PC-9 (cell line): ENCODE measurements at regions not wholly inside any gene's neighbourhood (a gene's known extent, or its start where the extent isn't known, plus 50 kb on each side); places are given as distances from the start of the nearest gene placed in this dataset.
"Not testable (repeated sequence)": the region's sequence is repeated elsewhere in the genome, so short reads cannot be mapped to it uniquely, and the experiment has no call there.

ENCODE experiments used
- BruUV-seq: library from RNA; stranded (reverse); fragments of 400-500 nt; replicated peaks from 2 replicates; lab custom pipeline; 2021; lab: Mats Ljungman, UMichigan
- CTCF ChIA-PET: fragments of 300-600 bp; sonication (Branson Sonifier 250); formaldehyde crosslinking; loops from one replicate; lab custom pipeline; 2022; ENCODE audit warnings: antibody characterized with exemption; lab: Charles Lee
- POLR2A ChIA-PET: fragments of 300-600 bp; sonication (Branson Sonifier 250); formaldehyde crosslinking; loops from one replicate; lab custom pipeline; 2022; ENCODE audit warnings: antibody characterized with exemption; ENCODE audit not compliant: unreplicated experiment; lab: Charles Lee
- DNase-seq, 2 experiments: peaks; one replicate each; pipeline versions ENCODE4 v3.0.0 to v3.0.0-alpha.2; 2015 to 2022; ENCODE audit warnings: mixed read lengths in 1 of 2
- H2AFZ ChIP-seq: fragments of 200-600 bp; sonication (generic); 2 replicates; pipeline ENCODE4 v1.8.1; 2017; ENCODE audit warnings: antibody characterized with exemption
- H3F3A ChIP-seq: fragments of 200-600 bp; sonication (generic); 2 replicates; pipeline ENCODE4 v1.8.1; 2017; ENCODE audit warnings: antibody characterized with exemption, mild to moderate bottlenecking, low read depth; ENCODE audit not compliant: insufficient read depth
- H3K27ac ChIP-seq: fragments of 200-600 bp; sonication (generic); 2 replicates; pipeline ENCODE4 v1.6.1; 2016; ENCODE audit warnings: mixed run types
- H3K27me3 ChIP-seq: fragments of 200-600 bp; sonication (generic); 2 replicates; pipeline ENCODE4 v1.6.1; 2016; ENCODE audit warnings: low read depth, mixed run types; ENCODE audit not compliant: insufficient read depth
- H3K36me3 ChIP-seq: fragments of 200-600 bp; sonication (generic); 2 replicates; pipeline ENCODE4 v1.6.1; 2016; ENCODE audit warnings: low read depth, mixed run types
- H3K4me1 ChIP-seq: fragments of 200-600 bp; sonication (generic); replicated peaks from 2 replicates; pipeline ENCODE4 v1.6.1; 2016; ENCODE audit warnings: mixed run types; ENCODE audit not compliant: insufficient read depth
- H3K4me2 ChIP-seq: fragments of 200-600 bp; sonication (generic); 2 replicates; pipeline ENCODE4 v1.6.1; 2017; ENCODE audit warnings: mixed run types
- H3K4me3 ChIP-seq: fragments of 200-600 bp; sonication (generic); 2 replicates; pipeline ENCODE4 v1.6.1; 2016; ENCODE audit warnings: mixed run types
- H3K79me2 ChIP-seq: fragments of 200-600 bp; sonication (generic); 2 replicates; pipeline ENCODE4 v1.6.1; 2017; ENCODE audit warnings: low read depth, mixed run types
- H3K9me2 ChIP-seq: fragments of 200-600 bp; sonication (generic); 2 replicates; pipeline ENCODE4 v1.8.1; 2017; ENCODE audit warnings: mild to moderate bottlenecking; ENCODE audit not compliant: insufficient read depth
- H3K9me3 ChIP-seq: fragments of 200-600 bp; sonication (generic); 2 replicates; pipeline ENCODE4 v1.8.1; 2016; ENCODE audit warnings: low read depth; ENCODE audit not compliant: insufficient read depth
- H4K20me1 ChIP-seq: fragments of 200-600 bp; sonication (generic); 2 replicates; pipeline ENCODE4 v1.8.1; 2017; ENCODE audit not compliant: insufficient read depth
- EZH2 ChIP-seq: fragments of 200-600 bp; sonication (generic); IDR thresholded peaks from 2 replicates; pipeline ENCODE4 v1.8.0; 2017; ENCODE audit warnings: antibody characterized with exemption, low read depth
- intact Hi-C: fragments of 100-400 bp; cut with micrococcal nuclease; formaldehyde crosslinking; loops from one replicate; pipeline ENCODE4 v1.10.0; 2022; ENCODE audit not compliant: unreplicated experiment
- TF ChIP-seq, protein P1 (sequence below): fragments of 200-600 bp; sonication (generic); conservative IDR thresholded peaks from 2 replicates; pipeline ENCODE4 v1.6.1; 2017; ENCODE audit warnings: mixed run types, antibody characterized with exemption, mild to moderate bottlenecking, moderate library complexity

DNA sequence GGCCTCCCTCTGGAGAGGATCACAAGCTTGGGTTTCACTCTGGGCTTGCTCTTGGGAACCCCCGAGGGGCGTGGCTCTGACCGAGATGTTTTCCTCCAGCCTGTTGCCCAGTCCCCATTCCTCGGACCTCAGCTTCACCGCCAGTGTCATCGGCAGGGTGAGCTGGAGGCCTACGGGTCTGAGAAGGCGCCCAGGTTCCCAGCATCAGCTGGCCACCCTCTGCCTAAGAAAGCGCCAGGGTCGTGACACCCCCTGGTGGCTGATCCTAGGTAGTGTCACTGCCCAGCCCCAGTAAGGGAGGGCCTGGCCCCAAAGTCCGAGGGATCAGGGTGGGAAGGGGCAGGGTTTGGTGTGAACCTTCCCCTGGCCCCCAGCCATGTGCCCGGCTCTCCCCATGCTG lies 928.8 kb downstream of the TUBA3C start:
- H3K4me1 ChIP-seq, BruUV-seq, intact Hi-C loops, CTCF ChIA-PET, H3K9me3 ChIP-seq, POLR2A ChIA-PET, H3K27me3 ChIP-seq, H3K4me2 ChIP-seq, H2AFZ ChIP-seq, H4K20me1 ChIP-seq, H3K79me2 ChIP-seq, DNase-seq, H3K27ac ChIP-seq, H3K9me2 ChIP-seq, H3K36me3 ChIP-seq, H3F3A ChIP-seq, H3K4me3 ChIP-seq: not testable (repeated sequence)
- TF ChIP-seq, protein P1, sequence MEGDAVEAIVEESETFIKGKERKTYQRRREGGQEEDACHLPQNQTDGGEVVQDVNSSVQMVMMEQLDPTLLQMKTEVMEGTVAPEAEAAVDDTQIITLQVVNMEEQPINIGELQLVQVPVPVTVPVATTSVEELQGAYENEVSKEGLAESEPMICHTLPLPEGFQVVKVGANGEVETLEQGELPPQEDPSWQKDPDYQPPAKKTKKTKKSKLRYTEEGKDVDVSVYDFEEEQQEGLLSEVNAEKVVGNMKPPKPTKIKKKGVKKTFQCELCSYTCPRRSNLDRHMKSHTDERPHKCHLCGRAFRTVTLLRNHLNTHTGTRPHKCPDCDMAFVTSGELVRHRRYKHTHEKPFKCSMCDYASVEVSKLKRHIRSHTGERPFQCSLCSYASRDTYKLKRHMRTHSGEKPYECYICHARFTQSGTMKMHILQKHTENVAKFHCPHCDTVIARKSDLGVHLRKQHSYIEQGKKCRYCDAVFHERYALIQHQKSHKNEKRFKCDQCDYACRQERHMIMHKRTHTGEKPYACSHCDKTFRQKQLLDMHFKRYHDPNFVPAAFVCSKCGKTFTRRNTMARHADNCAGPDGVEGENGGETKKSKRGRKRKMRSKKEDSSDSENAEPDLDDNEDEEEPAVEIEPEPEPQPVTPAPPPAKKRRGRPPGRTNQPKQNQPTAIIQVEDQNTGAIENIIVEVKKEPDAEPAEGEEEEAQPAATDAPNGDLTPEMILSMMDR, result peak; percentile 46; the same call in 1 of the 2 replicates

DNA sequence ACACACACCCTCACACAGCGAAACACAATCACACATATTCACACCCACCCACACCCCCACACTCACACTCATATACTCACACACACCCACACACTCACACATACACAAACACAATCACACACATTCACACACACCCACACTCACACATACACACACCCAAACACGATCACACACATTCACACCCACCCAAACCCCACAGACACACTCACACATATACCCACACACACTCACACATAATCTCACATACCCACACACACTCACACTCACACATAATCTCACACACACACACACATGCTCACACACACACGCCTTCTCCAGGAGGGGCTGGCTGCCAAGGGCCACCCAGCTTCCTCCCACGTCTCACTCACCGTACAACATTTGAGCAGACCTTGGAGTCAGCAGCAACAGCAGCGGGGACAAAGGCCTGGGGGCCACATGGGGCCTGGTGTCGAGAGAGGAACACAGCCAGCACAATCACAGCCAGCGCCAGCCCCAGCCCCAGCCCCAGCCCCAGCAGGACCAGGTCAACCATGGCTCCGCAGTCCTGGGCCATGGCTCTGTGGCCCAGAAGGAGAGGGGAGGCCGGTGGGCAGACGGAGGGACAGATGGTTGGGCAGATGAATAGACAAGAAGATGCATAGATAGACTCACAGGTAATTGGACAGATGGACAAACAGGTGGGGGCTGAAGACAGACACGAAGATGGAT lies 932.9 kb downstream of the TUBA3C start:
- POLR2A ChIA-PET, H3K9me2 ChIP-seq, CTCF ChIA-PET, H3K36me3 ChIP-seq, H3K27me3 ChIP-seq, H3K4me1 ChIP-seq, H3K79me2 ChIP-seq, DNase-seq, H2AFZ ChIP-seq, intact Hi-C loops, H3K4me3 ChIP-seq, H3F3A ChIP-seq, H3K9me3 ChIP-seq, H3K27ac ChIP-seq, BruUV-seq, H4K20me1 ChIP-seq, H3K4me2 ChIP-seq: not testable (repeated sequence)

DNA sequence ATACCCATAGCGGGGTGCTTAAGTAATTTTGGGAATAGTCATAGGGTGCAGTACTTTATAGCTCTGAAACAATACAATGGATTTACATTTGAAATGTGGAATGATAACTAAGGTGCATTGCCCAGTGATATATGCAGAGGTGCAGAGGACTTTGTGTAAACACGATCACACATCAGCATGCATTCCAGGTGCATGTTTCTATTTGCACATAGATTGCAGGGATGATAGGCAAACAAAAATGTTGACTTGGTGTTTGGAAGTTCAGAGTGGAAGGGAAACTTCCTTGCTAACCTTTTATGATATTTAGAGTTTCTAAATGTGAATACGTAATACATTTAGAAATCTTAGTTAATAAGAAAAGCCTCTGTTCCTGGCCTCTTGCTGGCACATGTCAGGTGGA lies 941.5 kb downstream of the TUBA3C start:
- DNase-seq, H3K27ac ChIP-seq, H3K9me2 ChIP-seq, H2AFZ ChIP-seq, H3K27me3 ChIP-seq, BruUV-seq, H3K9me3 ChIP-seq, H3K79me2 ChIP-seq, H4K20me1 ChIP-seq, CTCF ChIA-PET, H3K4me1 ChIP-seq, H3K4me2 ChIP-seq, H3K4me3 ChIP-seq, intact Hi-C loops, H3F3A ChIP-seq, H3K36me3 ChIP-seq, POLR2A ChIA-PET: not testable (repeated sequence)

DNA sequence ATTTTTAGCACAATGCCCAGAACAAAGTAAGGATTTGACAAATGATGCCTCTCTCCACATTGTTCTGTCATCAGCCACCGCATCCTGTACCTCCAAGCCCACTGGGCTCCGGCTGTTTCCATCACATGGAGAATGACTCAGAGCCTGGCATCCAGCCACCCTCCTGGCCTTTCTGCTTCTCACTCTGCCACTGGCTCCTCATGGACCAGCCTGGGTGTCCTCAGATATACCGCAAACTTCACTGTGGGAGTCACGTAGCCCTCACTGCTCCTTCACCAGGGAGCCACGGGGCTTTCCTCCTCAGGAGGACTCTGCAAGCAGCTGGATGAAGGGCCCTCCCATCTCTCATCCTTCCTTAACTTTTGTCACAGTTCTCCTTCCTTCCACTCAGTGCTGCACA lies 943.0 kb downstream of the TUBA3C start:
- H2AFZ ChIP-seq, CTCF ChIA-PET, H3K4me3 ChIP-seq, H3K27me3 ChIP-seq, POLR2A ChIA-PET, H4K20me1 ChIP-seq, H3K27ac ChIP-seq, H3K4me2 ChIP-seq, BruUV-seq, H3K79me2 ChIP-seq, H3K36me3 ChIP-seq, H3K9me3 ChIP-seq, H3K9me2 ChIP-seq, H3F3A ChIP-seq, intact Hi-C loops, H3K4me1 ChIP-seq: not testable (repeated sequence)
- peak in 1 of 2 experiments; percentile 6 for DNase-seq

DNA sequence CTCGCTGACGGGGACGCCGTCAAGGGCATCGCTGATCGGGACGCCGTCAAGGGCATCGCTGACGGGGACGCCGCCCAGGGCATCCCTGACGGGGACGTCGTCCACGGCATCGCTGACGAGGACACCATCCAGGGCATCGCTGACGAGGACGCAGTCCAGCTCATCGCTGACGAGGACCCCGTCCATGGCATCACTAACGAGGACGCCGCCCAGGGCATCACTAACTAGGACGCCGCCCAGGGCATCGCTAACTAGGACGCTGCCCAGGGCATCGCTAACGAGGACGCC lies 945.2 kb downstream of the TUBA3C start:
- intact Hi-C loops, result no loop called here
- no TSS peak for BruUV-seq

More for the DNA sequence above, 945.2 kb downstream of the TUBA3C start:
- ChIA-PET CTCF (no interaction called here), POLR2A (no interaction called here)
- Histone ChIP-seq H3K36me3 (no peaks in the 10 kb centered on the region), H2AFZ (no peak overlapping the region), H3K79me2 (no peaks in the 10 kb centered on the region), H3K4me3 (no peak overlapping the region), H4K20me1 (no peaks in the 10 kb centered on the region), H3K4me2 (no peak overlapping the region), H3F3A (no peaks in the 10 kb centered on the region), H3K9me3 (no peaks in the 10 kb centered on the region), H3K27me3 (no peaks in the 10 kb centered on the region), H3K4me1 (no peaks in the 10 kb centered on the region), H3K27ac (no peak overlapping the region), H3K9me2 (no peaks in the 10 kb centered on the region)
- no peak for DNase-seq
- TF ChIP-seq, protein P1, result no peak
- TF ChIP-seq EZH2, result no peak
